SU-DHL-6 (cell line): ENCODE measurements at regions not wholly inside any gene's neighbourhood (a gene's known extent, or its start where the extent isn't known, plus 50 kb on each side); places are given as distances from the start of the nearest gene placed in this dataset.

ENCODE experiments used
- CTCF ChIP-seq: fragments of 200-600 bp; sonication (generic); IDR thresholded peaks from one replicate; pipeline ENCODE4 v1.5.1; 2017; ENCODE audit warnings: antibody characterized with exemption, mild to moderate bottlenecking, low read length, moderate library complexity; ENCODE audit not compliant: insufficient read depth, poor library complexity, severe bottlenecking
- EZH2phosphoT487 ChIP-seq: fragments of 200-600 bp; sonication (generic), shearing (Covaris generic); conservative IDR thresholded peaks from 2 replicates; pipeline ENCODE4 v1.6.1; 2018; ENCODE audit warnings: mild to moderate bottlenecking, antibody characterized with exemption, low read length, moderate library complexity, mixed read lengths

- TF ChIP-seq CTCF: no peak
- TF ChIP-seq EZH2phosphoT487: no peak
Measured at GRCh38 chr7:79563821-79564522, 110.5 kb upstream of the MAGI2 start.
